BE2C (cell line): ENCODE measurements at regions not wholly inside any gene's neighbourhood (a gene's known extent, or its start where the extent isn't known, plus 50 kb on each side); places are given as distances from the start of the nearest gene placed in this dataset.
A peak's percentile ranks its signal among the peaks of the same experiment; 100 is the strongest.
"Not testable (repeated sequence)": the region's sequence is repeated elsewhere in the genome, so short reads cannot be mapped to it uniquely, and the experiment has no call there.

Experiments
- DNase-seq: peaks from one replicate; pipeline ENCODE4 v3.0.0-alpha.2; 2020
- H3K27me3 ChIP-seq: fragments of 250-450 bp; sonication (Bioruptor Pico); 2 replicates; pipeline ENCODE4 v1.5.1; 2020; ENCODE audit warnings: mild to moderate bottlenecking
- H3K36me3 ChIP-seq: fragments of 250-450 bp; sonication (Bioruptor Pico); 2 replicates; pipeline ENCODE4 v1.5.1; 2020; ENCODE audit warnings: mild to moderate bottlenecking
- H3K4me1 ChIP-seq: fragments of 250-450 bp; sonication (Bioruptor Pico); 2 replicates; pipeline ENCODE4 v1.5.1; 2020
- H3K4me3 ChIP-seq: 2 replicates; pipeline ENCODE4 v1.5.1; 2011; ENCODE audit warnings: low read depth, low read length
- H3K9me3 ChIP-seq: fragments of 250-450 bp; sonication (Bioruptor Pico); 2 replicates; pipeline ENCODE4 v1.5.1; 2020
- TF ChIP-seq, protein P1 (sequence below): IDR thresholded peaks from 2 replicates; pipeline ENCODE4 v1.5.1; 2012; ENCODE audit warnings: mild to moderate bottlenecking, low read depth, low read length

DNA sequence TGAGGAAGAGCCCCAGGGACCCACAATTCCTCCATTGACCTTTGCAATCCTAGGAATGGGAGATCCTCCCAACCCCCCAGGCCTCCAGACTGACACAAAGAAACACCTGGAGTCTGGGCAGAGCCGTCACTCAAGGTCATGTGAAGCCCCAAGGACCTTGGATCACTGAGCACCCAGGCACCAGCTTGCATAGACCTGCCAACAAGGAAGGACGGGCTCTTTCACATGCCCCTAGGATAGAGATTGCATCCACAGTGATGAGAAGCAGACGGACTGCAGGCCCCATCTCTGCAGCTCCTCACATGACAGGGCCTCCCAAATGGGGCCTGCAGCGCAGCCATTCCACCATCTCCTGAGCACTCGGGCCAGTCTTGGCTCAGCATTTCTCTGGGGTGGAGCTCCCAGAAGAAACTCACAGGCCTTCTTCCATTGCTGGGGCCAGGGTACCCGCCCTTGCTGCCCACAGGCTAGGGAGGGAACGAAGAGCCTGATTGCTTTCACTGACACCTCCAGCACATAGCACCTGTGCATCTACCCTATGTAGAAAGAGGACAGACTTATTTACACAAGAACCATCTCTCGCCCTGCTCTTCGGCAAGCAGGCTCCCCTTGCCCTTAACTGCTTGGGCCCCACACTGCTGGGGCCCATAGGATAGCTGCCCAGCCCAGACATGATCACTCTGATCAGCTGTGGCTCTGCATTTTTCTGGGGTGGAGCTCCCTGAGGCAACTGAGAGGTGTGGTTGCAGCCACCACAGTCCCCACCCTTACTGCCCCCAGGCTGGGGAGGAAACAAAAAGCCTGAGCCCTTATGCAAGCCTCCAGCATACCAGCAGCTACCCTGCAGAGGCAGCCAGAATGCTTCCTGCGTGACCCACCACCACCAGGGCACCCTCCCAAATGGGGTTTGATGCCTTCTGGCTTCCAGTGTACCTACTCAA lies 185.7 kb upstream of the ZCCHC13 start:
- H3K36me3 ChIP-seq = no peaks in the 10 kb centered on the region
- H3K4me1 ChIP-seq = peaks cover 8% of the 10 kb centered on the region
- H3K9me3 ChIP-seq = no peaks in the 10 kb centered on the region
- H3K4me3 ChIP-seq = no peak overlapping the region
- peak; percentile 63 for DNase-seq
- TF ChIP-seq, protein P1, sequence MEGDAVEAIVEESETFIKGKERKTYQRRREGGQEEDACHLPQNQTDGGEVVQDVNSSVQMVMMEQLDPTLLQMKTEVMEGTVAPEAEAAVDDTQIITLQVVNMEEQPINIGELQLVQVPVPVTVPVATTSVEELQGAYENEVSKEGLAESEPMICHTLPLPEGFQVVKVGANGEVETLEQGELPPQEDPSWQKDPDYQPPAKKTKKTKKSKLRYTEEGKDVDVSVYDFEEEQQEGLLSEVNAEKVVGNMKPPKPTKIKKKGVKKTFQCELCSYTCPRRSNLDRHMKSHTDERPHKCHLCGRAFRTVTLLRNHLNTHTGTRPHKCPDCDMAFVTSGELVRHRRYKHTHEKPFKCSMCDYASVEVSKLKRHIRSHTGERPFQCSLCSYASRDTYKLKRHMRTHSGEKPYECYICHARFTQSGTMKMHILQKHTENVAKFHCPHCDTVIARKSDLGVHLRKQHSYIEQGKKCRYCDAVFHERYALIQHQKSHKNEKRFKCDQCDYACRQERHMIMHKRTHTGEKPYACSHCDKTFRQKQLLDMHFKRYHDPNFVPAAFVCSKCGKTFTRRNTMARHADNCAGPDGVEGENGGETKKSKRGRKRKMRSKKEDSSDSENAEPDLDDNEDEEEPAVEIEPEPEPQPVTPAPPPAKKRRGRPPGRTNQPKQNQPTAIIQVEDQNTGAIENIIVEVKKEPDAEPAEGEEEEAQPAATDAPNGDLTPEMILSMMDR = no peak
- H3K27me3 ChIP-seq = no peaks in the 10 kb centered on the region

DNA sequence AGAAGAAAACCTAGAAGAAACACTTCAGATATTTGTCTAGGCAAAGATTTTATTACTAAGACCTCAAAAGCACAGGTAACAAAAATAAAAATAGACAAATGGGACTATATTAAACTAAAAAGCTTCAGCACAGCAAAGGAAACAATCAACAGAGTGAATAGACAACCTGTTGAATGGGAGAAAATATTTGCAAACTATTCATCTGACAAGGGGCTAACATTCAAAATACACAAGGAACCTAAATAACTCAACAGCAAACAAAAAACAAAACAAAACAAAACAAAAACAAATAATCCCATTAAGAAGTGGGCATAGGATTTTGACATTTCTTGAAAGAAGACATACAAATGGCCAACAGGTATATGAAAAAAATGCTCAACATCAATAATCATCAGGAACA lies 192.7 kb upstream of the ZCCHC13 start:
- H3K9me3 ChIP-seq = no peaks in the 10 kb centered on the region
- H3K36me3 ChIP-seq = no peaks in the 10 kb centered on the region
- no peaks in the 10 kb centered on the region for H3K27me3 ChIP-seq
- DNase-seq = no peak
- no peaks in the 10 kb centered on the region for H3K4me1 ChIP-seq
- TF ChIP-seq, protein P1 = no peak
- H3K4me3 ChIP-seq = no peak overlapping the region

DNA sequence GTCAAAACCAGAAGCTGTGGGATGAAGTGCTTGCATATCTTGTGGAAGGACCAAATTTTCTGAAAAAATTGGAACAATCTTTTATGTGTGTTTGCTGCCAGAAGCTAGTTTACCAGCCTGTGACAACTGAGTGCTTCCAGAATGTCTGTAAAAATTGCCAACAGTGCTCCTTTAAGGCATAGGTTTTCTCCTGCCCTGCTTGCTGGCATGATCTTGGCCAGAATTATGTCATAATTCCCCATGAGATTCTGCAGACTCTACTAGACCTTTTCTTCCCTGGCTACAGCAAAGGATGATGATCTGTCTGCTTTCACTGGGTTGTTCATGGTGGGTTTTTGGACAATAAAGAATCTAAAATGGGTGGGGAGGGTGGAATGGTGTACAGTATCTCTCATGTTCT lies 196.3 kb upstream of the ZCCHC13 start:
- Histone ChIP-seq H3K27me3 (no peaks in the 10 kb centered on the region), H3K4me1 (no peaks in the 10 kb centered on the region), H3K9me3 (no peaks in the 10 kb centered on the region), H3K4me3 (no peak overlapping the region), H3K36me3 (no peaks in the 10 kb centered on the region)
- TF ChIP-seq, protein P1 = no peak
- DNase-seq = no peak

DNA sequence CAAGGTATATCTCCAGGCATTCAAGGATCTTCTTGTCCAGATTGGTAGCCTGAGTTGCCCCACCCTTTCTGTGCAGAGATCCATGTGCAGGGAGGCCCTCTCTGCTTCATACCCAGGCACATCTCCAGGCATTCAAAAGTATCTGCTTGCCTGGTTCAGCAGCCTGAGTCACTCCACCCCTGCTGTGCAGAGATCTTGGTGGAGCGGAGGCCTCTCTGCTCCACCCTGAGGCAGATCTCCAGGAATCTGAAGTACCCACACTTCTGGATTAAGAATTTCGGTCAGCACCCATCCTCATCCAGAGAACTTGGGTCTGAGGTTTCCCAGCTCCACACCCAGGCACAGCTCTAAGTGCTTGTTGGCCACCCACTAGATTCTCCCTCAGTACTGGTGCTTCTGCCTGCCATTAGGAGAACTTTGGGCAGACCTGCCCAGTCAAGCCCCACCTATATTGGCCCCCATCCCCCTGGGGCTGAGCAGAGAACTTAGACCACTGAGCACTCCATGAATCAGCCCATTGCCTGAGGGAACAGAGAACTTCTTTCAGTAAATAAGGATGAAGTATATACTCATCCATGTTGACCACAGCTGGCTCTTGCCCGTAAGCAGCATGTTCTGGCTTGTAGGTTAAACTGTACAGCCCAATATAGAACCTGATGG lies 199.5 kb upstream of the ZCCHC13 start:
- Histone ChIP-seq H3K9me3 (no peaks in the 10 kb centered on the region), H3K27me3 (no peaks in the 10 kb centered on the region), H3K36me3 (no peaks in the 10 kb centered on the region), H3K4me3 (no peak overlapping the region), H3K4me1 (no peaks in the 10 kb centered on the region)
- DNase-seq = no peak
- TF ChIP-seq, protein P1 = no peak

DNA sequence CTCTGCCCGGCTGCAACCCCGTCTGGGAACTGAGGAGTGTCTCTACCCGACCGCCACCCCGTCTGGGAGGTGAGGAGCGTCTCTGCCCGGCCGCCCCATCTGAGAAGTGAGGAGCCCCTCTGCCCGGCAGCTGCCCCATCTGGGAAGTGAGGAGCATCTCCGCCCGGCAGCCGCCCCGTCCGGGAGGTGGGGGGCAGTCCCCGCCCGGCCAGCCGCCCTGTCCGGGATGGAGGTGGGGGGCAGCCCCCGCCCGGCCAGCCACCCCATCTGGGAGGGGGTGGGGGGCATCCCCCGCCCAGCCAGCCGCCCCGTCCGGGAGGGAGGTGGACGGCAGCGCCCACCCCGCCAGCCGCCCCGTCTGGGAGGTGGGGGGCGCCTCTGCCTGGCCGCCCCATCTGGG lies 205.6 kb upstream of the ZCCHC13 start:
- not testable (repeated sequence) for H3K4me1 ChIP-seq, H3K36me3 ChIP-seq, H3K27me3 ChIP-seq, H3K4me3 ChIP-seq, H3K9me3 ChIP-seq, DNase-seq

DNA sequence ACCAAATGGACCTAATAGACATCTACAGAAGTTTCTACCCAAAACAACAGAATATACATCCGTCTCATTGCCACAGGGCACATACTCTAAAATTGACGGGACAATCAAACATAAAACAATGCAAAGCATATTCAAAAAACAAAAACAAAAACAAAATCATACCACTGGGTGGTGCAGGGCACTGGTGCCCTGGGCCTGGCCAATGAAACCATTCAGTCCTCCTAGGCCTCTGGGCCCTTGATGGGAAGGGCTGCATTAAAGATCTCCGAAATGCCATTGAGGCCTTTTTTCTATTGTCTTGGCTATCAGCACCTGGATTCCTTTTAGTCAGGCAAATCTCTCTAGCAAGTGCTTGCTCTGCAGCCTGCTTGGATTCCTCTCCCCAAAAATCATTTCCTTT lies 213.9 kb upstream of the ZCCHC13 start:
- H3K36me3 ChIP-seq = no peaks in the 10 kb centered on the region
- TF ChIP-seq, protein P1 = no peak
- H3K4me1 ChIP-seq = no peaks in the 10 kb centered on the region

More for the DNA sequence above, 213.9 kb upstream of the ZCCHC13 start:
- no peaks in the 10 kb centered on the region for H3K9me3 ChIP-seq
- H3K4me3 ChIP-seq = no peak overlapping the region
- H3K27me3 ChIP-seq = no peaks in the 10 kb centered on the region
- DNase-seq = no peak
